ENCODE measurements at regions not wholly inside any gene's neighbourhood (a gene's known extent, or its start where the extent isn't known, plus 50 kb on each side); places are given as distances from the start of the nearest gene placed in this dataset.

GRCh38 chr1:221098471-221099405 lies 219.5 kb downstream of the HLX start:
- DNase-seq, result no peak
- Histone ChIP-seq H3K27me3 (replicated peaks in 1 of 7) (no peaks in the 10 kb centered on the region), H3K4me1 (peaks cover 3 to 51% (median 30%) of the 10 kb centered on the region in 6 donors), H3K27ac (peak overlapping the region in 7 of 8 donors; percentile 70 to 91 (median 82)), H3K36me3 (no peaks in the 10 kb centered on the region), H3K4me3 (no peak overlapping the region), H3K9me3 (no peaks in the 10 kb centered on the region)
- intact Hi-C loops (cut with DNase I; ENCODE audit: low total_unique reads), result no loop called here
- WGBS, 5 donors, result 54 to 67% (median 63%) methylated on average over 10 of the region's 10 CpGs
- TF ChIP-seq POLR2A (IDR thresholded peaks at IDR 0.05) (no peak), POLR2AphosphoS5 (IDR thresholded peaks at IDR 0.05) (no peak), CTCF (IDR thresholded peaks at IDR 0.05 in 8 of 11, conservative IDR thresholded peaks at IDR 0.05 in 3 of 11) (peak in 2 of 11 experiments; percentile 16 to 26)

- peaks cover 3 to 46% (median 30%) of the 10 kb centered on the region in 6 donors for H3K4me1 ChIP-seq
- peak overlapping the region in 6 of 8 donors; percentile 32 to 91 (median 66) for H3K27ac ChIP-seq
- DNase-seq, result no peak
- H3K9me3 ChIP-seq, result no peaks in the 10 kb centered on the region
- intact Hi-C loops (cut with DNase I; ENCODE audit: low total_unique reads), result no loop called here
- WGBS, 5 donors, result 75 to 83% (median 82%) methylated on average over 12 of the region's 12 CpGs
- no peak overlapping the region for H3K4me3 ChIP-seq
- H3K36me3 ChIP-seq, result no peaks in the 10 kb centered on the region
- TF ChIP-seq POLR2AphosphoS5 (IDR thresholded peaks at IDR 0.05) (no peak), POLR2A (IDR thresholded peaks at IDR 0.05) (no peak), CTCF (IDR thresholded peaks at IDR 0.05 in 8 of 11, conservative IDR thresholded peaks at IDR 0.05 in 3 of 11) (no peak)
- H3K27me3 ChIP-seq (replicated peaks in 1 of 7), result no peaks in the 10 kb centered on the region
Measured at GRCh38 chr1:221099747-221100595, 220.7 kb downstream of the HLX start.

GRCh38 chr1:221100611-221101010 lies 221.4 kb downstream of the HLX start:
- Histone ChIP-seq H3K27ac (peak overlapping the region in 5 of 8 donors; percentile 32 to 91 (median 84)), H3K27me3 (replicated peaks in 1 of 7) (no peaks in the 10 kb centered on the region), H3K36me3 (no peaks in the 10 kb centered on the region), H3K9me3 (no peaks in the 10 kb centered on the region), H3K4me3 (no peak overlapping the region), H3K4me1 (peaks cover 3 to 46% (median 30%) of the 10 kb centered on the region in 6 donors)
- intact Hi-C loops (cut with DNase I; ENCODE audit: low total_unique reads), result no loop called here
- TF ChIP-seq CTCF (IDR thresholded peaks at IDR 0.05 in 8 of 11, conservative IDR thresholded peaks at IDR 0.05 in 3 of 11), result no peak
- TF ChIP-seq POLR2AphosphoS5 (IDR thresholded peaks at IDR 0.05), result no peak
- TF ChIP-seq POLR2A (IDR thresholded peaks at IDR 0.05), result no peak
- DNase-seq, result no peak
- WGBS, 5 donors, result 15 to 27% (median 20%) methylated on average over 3 of the region's 3 CpGs

All from spleen (tissue), 11 donors.